ENCODE measurements at regions not wholly inside any gene's neighbourhood (a gene's known extent, or its start where the extent isn't known, plus 50 kb on each side); places are given as distances from the start of the nearest gene placed in this dataset.

GRCh38 chr10:3978761-3979160, 193.8 kb upstream of the KLF6 start:
- TF ChIP-seq CTCF (IDR thresholded peaks at IDR 0.05; ENCODE audit: low read depth, low read length, poor library complexity, severe bottlenecking): no peak
- no peak for TF ChIP-seq EZH2phosphoT487 (IDR thresholded peaks at IDR 0.05; ENCODE audit: borderline replicate concordance, low read length)
